Neural crest cell (in vitro differentiated cells): ENCODE measurements at regions not wholly inside any gene's neighbourhood (a gene's known extent, or its start where the extent isn't known, plus 50 kb on each side); places are given as distances from the start of the nearest gene placed in this dataset.

Experiments
- DNase-seq: peaks from one replicate; pipeline ENCODE4 v3.0.0; 2021; ENCODE audit warnings: low read depth, mixed read lengths, low spot score
- H3K27ac Mint-ChIP-seq: one replicate; pipeline ENCODE4 v1.8.0; 2021; ENCODE audit warnings: mild to moderate bottlenecking, mixed read lengths; ENCODE audit not compliant: unreplicated experiment
- H3K27me3 Mint-ChIP-seq: 2 replicates; pipeline ENCODE4 v1.8.0; 2021; ENCODE audit warnings: low read depth, mild to moderate bottlenecking, mixed read lengths
- H3K36me3 Mint-ChIP-seq: 2 replicates; pipeline ENCODE4 v1.8.0; 2021; ENCODE audit warnings: low read depth, mild to moderate bottlenecking, mixed read lengths
- H3K4me1 Mint-ChIP-seq: 2 replicates; pipeline ENCODE4 v1.8.0; 2021; ENCODE audit warnings: mixed read lengths
- H3K4me3 Mint-ChIP-seq: one replicate; pipeline ENCODE4 v1.8.0; 2021; ENCODE audit warnings: mild to moderate bottlenecking, mixed read lengths
- H3K9me3 Mint-ChIP-seq: 2 replicates; pipeline ENCODE4 v1.8.0; 2021; ENCODE audit warnings: mixed read lengths
- TF ChIP-seq, protein P1 (sequence below): fragments of 200-600 bp; sonication (generic); conservative IDR thresholded peaks from 2 replicates; pipeline ENCODE4 v1.5.0; 2021; ENCODE audit warnings: antibody characterized with exemption, mild to moderate bottlenecking

DNA sequence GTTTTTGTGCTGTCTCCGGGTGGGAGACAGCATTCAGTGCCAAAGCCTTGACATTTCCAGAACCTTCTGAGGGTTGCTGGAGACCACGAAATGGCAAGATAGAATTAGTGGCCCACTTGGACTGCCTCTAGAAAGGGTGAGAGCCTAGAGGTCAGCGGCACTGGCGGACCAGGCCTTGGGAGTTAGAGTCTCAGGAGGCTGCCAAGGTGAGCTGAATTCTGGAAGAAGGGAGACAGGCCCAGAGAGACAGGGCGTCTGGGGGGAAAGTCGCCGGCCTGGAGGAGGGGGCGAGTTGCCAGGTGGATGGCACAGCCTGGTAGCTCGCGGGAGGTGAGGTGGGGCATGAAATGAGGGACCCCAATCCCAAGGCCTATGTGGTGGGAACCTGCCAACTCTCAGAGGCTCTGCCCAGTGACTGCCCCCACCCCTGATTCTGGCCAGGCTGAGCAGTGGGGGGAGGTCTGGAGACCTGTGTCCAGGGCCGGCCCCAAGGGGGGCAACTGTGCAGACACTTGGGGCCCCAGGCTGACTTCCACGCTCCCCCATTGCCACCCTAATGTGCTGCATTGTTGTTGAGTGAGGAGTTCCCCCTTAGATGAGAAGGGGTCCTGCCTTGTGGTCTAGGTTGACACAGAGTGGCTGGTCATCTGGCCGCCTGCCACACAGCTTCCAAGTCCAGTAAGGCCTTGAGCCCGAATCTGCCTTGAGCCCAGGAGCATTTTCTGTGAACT lies 211.1 kb upstream of the CIBAR2 start:
- TF ChIP-seq, protein P1, sequence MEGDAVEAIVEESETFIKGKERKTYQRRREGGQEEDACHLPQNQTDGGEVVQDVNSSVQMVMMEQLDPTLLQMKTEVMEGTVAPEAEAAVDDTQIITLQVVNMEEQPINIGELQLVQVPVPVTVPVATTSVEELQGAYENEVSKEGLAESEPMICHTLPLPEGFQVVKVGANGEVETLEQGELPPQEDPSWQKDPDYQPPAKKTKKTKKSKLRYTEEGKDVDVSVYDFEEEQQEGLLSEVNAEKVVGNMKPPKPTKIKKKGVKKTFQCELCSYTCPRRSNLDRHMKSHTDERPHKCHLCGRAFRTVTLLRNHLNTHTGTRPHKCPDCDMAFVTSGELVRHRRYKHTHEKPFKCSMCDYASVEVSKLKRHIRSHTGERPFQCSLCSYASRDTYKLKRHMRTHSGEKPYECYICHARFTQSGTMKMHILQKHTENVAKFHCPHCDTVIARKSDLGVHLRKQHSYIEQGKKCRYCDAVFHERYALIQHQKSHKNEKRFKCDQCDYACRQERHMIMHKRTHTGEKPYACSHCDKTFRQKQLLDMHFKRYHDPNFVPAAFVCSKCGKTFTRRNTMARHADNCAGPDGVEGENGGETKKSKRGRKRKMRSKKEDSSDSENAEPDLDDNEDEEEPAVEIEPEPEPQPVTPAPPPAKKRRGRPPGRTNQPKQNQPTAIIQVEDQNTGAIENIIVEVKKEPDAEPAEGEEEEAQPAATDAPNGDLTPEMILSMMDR = no peak
- Mint-ChIP-seq H3K4me1 (peaks cover 36% of the 10 kb centered on the region), H3K4me3 (no peak overlapping the region), H3K9me3 (no peaks in the 10 kb centered on the region), H3K27ac (no peak overlapping the region), H3K27me3 (peaks cover 74% of the 10 kb centered on the region), H3K36me3 (peaks cover 2% of the 10 kb centered on the region)
- DNase-seq = no peak

DNA sequence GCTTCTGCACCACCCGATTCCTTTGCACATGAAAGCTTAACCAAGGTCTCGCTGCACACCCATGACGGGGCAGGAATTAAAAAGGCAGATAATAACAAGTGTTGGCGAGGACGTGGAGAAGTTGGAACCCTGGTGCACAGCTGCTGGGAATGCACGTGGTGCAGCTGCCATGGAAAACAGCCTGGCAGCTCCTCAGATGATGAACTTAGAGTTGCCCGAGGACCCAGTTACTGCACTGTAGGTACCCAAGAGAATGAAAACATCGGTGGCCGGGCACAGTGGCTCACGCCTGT lies 211.6 kb upstream of the CIBAR2 start:
- H3K27ac Mint-ChIP-seq = no peak overlapping the region
- H3K4me3 Mint-ChIP-seq = no peak overlapping the region
- peaks cover 39% of the 10 kb centered on the region for H3K4me1 Mint-ChIP-seq
- H3K9me3 Mint-ChIP-seq = no peaks in the 10 kb centered on the region
- peaks cover 71% of the 10 kb centered on the region for H3K27me3 Mint-ChIP-seq
- peaks cover 2% of the 10 kb centered on the region for H3K36me3 Mint-ChIP-seq
- no peak for DNase-seq
- TF ChIP-seq, protein P1 = no peak

DNA sequence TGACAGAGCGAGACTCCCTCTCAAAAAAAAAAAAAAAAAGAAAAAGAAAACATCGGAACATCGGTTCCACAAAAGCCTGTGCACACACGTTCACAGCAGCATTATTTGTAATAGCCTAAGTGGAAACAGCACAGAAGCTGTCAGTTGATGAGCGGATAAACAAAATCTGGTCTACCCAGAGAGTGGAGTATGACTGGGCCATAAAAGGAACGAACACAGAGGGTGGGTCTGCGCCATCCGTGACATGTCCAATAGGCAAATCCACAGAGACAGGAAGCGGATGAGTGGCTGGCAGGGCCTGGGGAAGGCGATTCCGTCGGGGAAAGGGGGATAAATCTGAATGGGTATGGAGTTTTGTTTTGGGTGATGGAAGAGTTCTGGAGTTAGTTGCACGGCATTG lies 212.2 kb upstream of the CIBAR2 start:
- Mint-ChIP-seq H3K4me1 (peaks cover 43% of the 10 kb centered on the region), H3K9me3 (no peaks in the 10 kb centered on the region), H3K4me3 (no peak overlapping the region), H3K27ac (no peak overlapping the region), H3K27me3 (peaks cover 72% of the 10 kb centered on the region), H3K36me3 (peaks cover 2% of the 10 kb centered on the region)
- TF ChIP-seq, protein P1 = no peak
- no peak for DNase-seq

DNA sequence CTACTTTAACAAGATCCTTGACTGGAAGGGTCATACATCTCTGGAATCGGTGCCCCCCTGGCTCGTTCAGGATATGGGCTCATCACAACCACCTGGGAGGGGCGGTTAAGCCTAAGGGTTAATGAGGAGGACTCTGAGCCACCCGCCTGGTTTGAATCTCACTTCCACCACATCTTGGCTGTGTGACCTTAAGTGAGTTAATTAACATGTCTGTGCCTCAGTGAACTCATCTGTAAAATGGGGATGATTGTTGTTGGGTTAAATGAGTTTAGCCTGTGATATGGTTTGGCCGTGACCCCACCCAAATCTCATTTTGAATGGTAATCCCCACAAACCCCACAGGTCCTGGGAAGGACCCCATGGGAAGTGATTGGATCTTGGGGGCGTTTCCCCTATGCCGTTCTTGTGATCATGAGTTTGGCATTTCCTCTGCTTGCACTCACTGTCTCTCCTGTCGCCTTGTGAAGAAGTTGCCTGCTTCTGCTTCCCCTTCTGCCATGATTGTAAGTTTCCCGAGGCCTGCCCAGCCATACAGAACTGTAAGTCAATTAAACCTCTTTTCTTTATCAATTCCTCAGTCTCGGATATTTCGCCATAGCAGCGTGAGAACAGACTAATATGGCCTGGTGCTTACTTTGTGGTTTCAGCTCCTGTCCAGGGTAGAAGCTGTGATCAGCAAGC lies 214.0 kb upstream of the CIBAR2 start:
- TF ChIP-seq, protein P1 = no peak
- Mint-ChIP-seq H3K36me3 (peaks cover 2% of the 10 kb centered on the region), H3K27ac (no peak overlapping the region), H3K4me1 (peaks cover 50% of the 10 kb centered on the region), H3K27me3 (peaks cover 64% of the 10 kb centered on the region), H3K9me3 (no peaks in the 10 kb centered on the region), H3K4me3 (no peak overlapping the region)
- no peak for DNase-seq

DNA sequence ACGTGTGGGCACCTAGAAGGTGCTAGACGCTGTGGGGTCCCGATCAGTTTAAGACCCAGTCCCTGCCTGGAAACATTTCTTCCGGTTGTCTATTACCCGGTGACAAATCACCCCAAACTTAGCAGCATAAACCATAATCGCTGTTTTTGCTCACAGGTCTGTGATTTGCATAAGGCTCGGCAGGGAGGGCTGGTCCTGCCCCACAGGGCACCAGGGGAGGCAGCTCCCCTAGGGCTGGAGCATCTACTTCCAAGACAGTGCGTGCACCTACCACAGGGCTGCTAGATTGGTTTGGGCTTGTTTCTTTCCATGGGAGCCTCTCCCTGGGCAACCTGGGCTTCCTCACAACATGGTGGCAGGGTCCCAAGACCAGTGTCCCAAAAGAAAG lies 214.5 kb upstream of the CIBAR2 start:
- peaks cover 2% of the 10 kb centered on the region for H3K36me3 Mint-ChIP-seq
- H3K4me1 Mint-ChIP-seq = peaks cover 46% of the 10 kb centered on the region
- TF ChIP-seq, protein P1 = no peak
- no peak overlapping the region for H3K27ac Mint-ChIP-seq
- DNase-seq = no peak
- no peaks in the 10 kb centered on the region for H3K9me3 Mint-ChIP-seq
- peaks cover 60% of the 10 kb centered on the region for H3K27me3 Mint-ChIP-seq
- no peak overlapping the region for H3K4me3 Mint-ChIP-seq
